GM19463 (cell line): ENCODE measurements at regions not wholly inside any gene's neighbourhood (a gene's known extent, or its start where the extent isn't known, plus 50 kb on each side); places are given as distances from the start of the nearest gene placed in this dataset.
"Not testable (repeated sequence)": the region's sequence is repeated elsewhere in the genome, so short reads cannot be mapped to it uniquely, and the experiment has no call there.

Source experiments
- ATAC-seq: cut with Tn5 transposase; IDR thresholded peaks from one replicate; pipeline ENCODE4 v1.9.1; 2021; ENCODE audit warnings: mild to moderate bottlenecking, moderate library complexity; ENCODE audit not compliant: unreplicated experiment

GRCh38 chrX:10469-11458 lies 270.4 kb upstream of the PLCXD1 start:
- ATAC-seq, result not testable (repeated sequence)

GRCh38 chrX:13821-14443 lies 267.2 kb upstream of the PLCXD1 start:
- ATAC-seq, result peak; percentile 37

GRCh38 chrX:14452-14851 lies 266.7 kb upstream of the PLCXD1 start:
- not testable (repeated sequence) for ATAC-seq

GRCh38 chrX:18768-19454 lies 262.3 kb upstream of the PLCXD1 start:
- peak; percentile 74 for ATAC-seq

GRCh38 chrX:19455-19827 lies 261.7 kb upstream of the PLCXD1 start:
- ATAC-seq, result peak; percentile 28

- ATAC-seq, result peak; percentile 40
Measured at GRCh38 chrX:19912-20571, 261.1 kb upstream of the PLCXD1 start.

- not testable (repeated sequence) for ATAC-seq
Measured at GRCh38 chrX:24139-24538, 257.0 kb upstream of the PLCXD1 start.
